Psoas muscle (tissue), 7 donors: ENCODE measurements at regions not wholly inside any gene's neighbourhood (a gene's known extent, or its start where the extent isn't known, plus 50 kb on each side); places are given as distances from the start of the nearest gene placed in this dataset.

Experiments used
- ATAC-seq, 4 donors: fragments of 200-7000 bp; cut with Tn5 transposase; one replicate each; pipeline ENCODE4 v1.9.1; 2020; ENCODE audit warnings: moderate library complexity in 3 of 4, mild to moderate bottlenecking in 2 of 4
- DNase-seq, 2 donors: peaks; one replicate each; pipeline ENCODE4 v3.0.0-alpha.2; 2020
- H3K27ac ChIP-seq: fragments of 200-600 bp; one replicate; pipeline ENCODE4 v1.8.0; 2022
- H3K27me3 ChIP-seq, 3 donors: fragments of 200-600 bp in 1 of 3; one replicate each; pipeline versions ENCODE4 v1.6.1 to v1.8.0; 2013 to 2022; ENCODE audit warnings: low read length in 2 of 3, mild to moderate bottlenecking in 2 of 3, moderate library complexity in 1 of 3; ENCODE audit not compliant: insufficient read depth in 3 of 3
- H3K36me3 ChIP-seq, 2 donors: fragments of 200-600 bp in 1 of 2; one replicate each; pipeline versions ENCODE4 v1.6.1 to v1.8.0; 2013 to 2022; ENCODE audit warnings: low read depth in 1 of 2, mild to moderate bottlenecking in 1 of 2, moderate library complexity in 1 of 2; ENCODE audit not compliant: insufficient read depth in 1 of 2
- H3K4me1 ChIP-seq: fragments of 200-600 bp; one replicate; pipeline ENCODE4 v1.8.0; 2022
- H3K4me3 ChIP-seq: fragments of 200-600 bp; one replicate; pipeline ENCODE4 v1.8.0; 2022; ENCODE audit warnings: mild to moderate bottlenecking
- H3K9me3 ChIP-seq: fragments of 200-600 bp; one replicate; pipeline ENCODE4 v1.8.0; 2022
- WGBS, 3 donors: extraction: QIAGEN DNeasy Blood & Tissue Kit; methylation state at CpG; one replicate each; pipeline versions ENCODE4 v1.1.6 to v1.1.7; 2013; 5-methylcytosine and 5-hydroxymethylcytosine counted together
- intact Hi-C, 2 donors: fragments of 100-400 bp; cut with DNase I; formaldehyde crosslinking; loops; one replicate each; pipeline versions ENCODE4 v1.11.0 to v1.14.2; 2022
- TF ChIP-seq, protein P1 (sequence below): fragments of 200-600 bp; IDR thresholded peaks from one replicate; pipeline ENCODE4 v1.8.0; 2022; ENCODE audit warnings: antibody characterized with exemption
- donor health status: healthy with polysubstance abuse.
- donor health status: DM: no; HTN: no; CAD: no; lungs with moderate emphysema.
- donor health status: Bipolar disorder and iron deficiency.
- donor health status: healthy.
- donor health status: DM: yes; HTN: yes; CAD: no.
- donor health status: DM: no; HTN: no; CAD: no.
- donor health status: DM: yes; HTN: yes; CAD: no.

GRCh38 chr7:101699881-101700823 is 71.1 kb upstream of the MYL10 start:
- TF ChIP-seq, protein P1, sequence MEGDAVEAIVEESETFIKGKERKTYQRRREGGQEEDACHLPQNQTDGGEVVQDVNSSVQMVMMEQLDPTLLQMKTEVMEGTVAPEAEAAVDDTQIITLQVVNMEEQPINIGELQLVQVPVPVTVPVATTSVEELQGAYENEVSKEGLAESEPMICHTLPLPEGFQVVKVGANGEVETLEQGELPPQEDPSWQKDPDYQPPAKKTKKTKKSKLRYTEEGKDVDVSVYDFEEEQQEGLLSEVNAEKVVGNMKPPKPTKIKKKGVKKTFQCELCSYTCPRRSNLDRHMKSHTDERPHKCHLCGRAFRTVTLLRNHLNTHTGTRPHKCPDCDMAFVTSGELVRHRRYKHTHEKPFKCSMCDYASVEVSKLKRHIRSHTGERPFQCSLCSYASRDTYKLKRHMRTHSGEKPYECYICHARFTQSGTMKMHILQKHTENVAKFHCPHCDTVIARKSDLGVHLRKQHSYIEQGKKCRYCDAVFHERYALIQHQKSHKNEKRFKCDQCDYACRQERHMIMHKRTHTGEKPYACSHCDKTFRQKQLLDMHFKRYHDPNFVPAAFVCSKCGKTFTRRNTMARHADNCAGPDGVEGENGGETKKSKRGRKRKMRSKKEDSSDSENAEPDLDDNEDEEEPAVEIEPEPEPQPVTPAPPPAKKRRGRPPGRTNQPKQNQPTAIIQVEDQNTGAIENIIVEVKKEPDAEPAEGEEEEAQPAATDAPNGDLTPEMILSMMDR: no peak
- peaks cover 0 to 5% (median 0%) of the 10 kb centered on the region in 3 donors for H3K27me3 ChIP-seq
- 49 to 55% (median 52%) methylated on average over 28 of the region's 28 CpGs for WGBS, 3 donors
- DNase-seq (no peak), ATAC-seq (no peak)
- H3K4me3 ChIP-seq: no peak overlapping the region
- H3K4me1 ChIP-seq: no peaks in the 10 kb centered on the region
- H3K27ac ChIP-seq: no peak overlapping the region
- no peaks in the 10 kb centered on the region for H3K9me3 ChIP-seq
- intact Hi-C loops: no loop called here
- H3K36me3 ChIP-seq: no peaks in the 10 kb centered on the region

GRCh38 chr7:101701153-101701794 is 72.2 kb upstream of the MYL10 start:
- ATAC-seq (no peak), DNase-seq (no peak)
- Histone ChIP-seq H3K4me1 (no peaks in the 10 kb centered on the region), H3K27ac (no peak overlapping the region), H3K9me3 (no peaks in the 10 kb centered on the region), H3K27me3 (peaks cover 0 to 5% (median 0%) of the 10 kb centered on the region in 3 donors), H3K4me3 (no peak overlapping the region), H3K36me3 (no peaks in the 10 kb centered on the region)
- TF ChIP-seq, protein P1: no peak
- 80 to 87% (median 82%) methylated on average over 13 of the region's 13 CpGs for WGBS, 3 donors
- intact Hi-C loops: no loop called here

- intact Hi-C loops: no loop called here
- H3K4me1 ChIP-seq: no peaks in the 10 kb centered on the region
- H3K9me3 ChIP-seq: no peaks in the 10 kb centered on the region
- DNase-seq (no peak), ATAC-seq (no peak)
- WGBS, 3 donors: 42 to 47% (median 45%) methylated on average over 13 of the region's 13 CpGs
- TF ChIP-seq, protein P1: no peak
- no peak overlapping the region for H3K27ac ChIP-seq
- peaks cover 0 to 5% (median 0%) of the 10 kb centered on the region in 3 donors for H3K27me3 ChIP-seq
- H3K4me3 ChIP-seq: no peak overlapping the region
- no peaks in the 10 kb centered on the region for H3K36me3 ChIP-seq
These were observed 73.3 kb upstream of the MYL10 start for GRCh38 chr7:101702362-101702850.

GRCh38 chr7:101705331-101705730 is 76.2 kb upstream of the MYL10 start:
- ATAC-seq (no peak), DNase-seq (no peak)
- Histone ChIP-seq H3K36me3 (no peaks in the 10 kb centered on the region), H3K9me3 (no peaks in the 10 kb centered on the region), H3K4me1 (no peaks in the 10 kb centered on the region), H3K4me3 (no peak overlapping the region), H3K27me3 (no peaks in the 10 kb centered on the region), H3K27ac (no peak overlapping the region)
- TF ChIP-seq, protein P1: no peak
- 52 to 66% (median 54%) methylated on average over 3 of the region's 3 CpGs for WGBS, 3 donors
- intact Hi-C loops: no loop called here
